Nephron progenitor cell (in vitro differentiated cells): ENCODE measurements at regions not wholly inside any gene's neighbourhood (a gene's known extent, or its start where the extent isn't known, plus 50 kb on each side); places are given as distances from the start of the nearest gene placed in this dataset.
A peak's percentile ranks its signal among the peaks of the same experiment; 100 is the strongest.

Experiments used
- DNase-seq: peaks from one replicate; pipeline ENCODE4 v3.0.0; 2021
- H3K27ac Mint-ChIP-seq: 2 replicates; pipeline ENCODE4 v1.8.0; 2021; ENCODE audit warnings: mild to moderate bottlenecking, moderate library complexity, mixed read lengths
- H3K27me3 Mint-ChIP-seq: 2 replicates; pipeline ENCODE4 v1.8.0; 2021; ENCODE audit warnings: mild to moderate bottlenecking, low read depth, mixed read lengths; ENCODE audit not compliant: poor library complexity
- H3K36me3 Mint-ChIP-seq: 2 replicates; pipeline ENCODE4 v1.8.0; 2021; ENCODE audit warnings: low read depth, mixed read lengths
- H3K4me1 Mint-ChIP-seq: 2 replicates; pipeline ENCODE4 v1.8.0; 2021; ENCODE audit warnings: mixed read lengths
- H3K4me3 Mint-ChIP-seq: 2 replicates; pipeline ENCODE4 v1.8.0; 2021; ENCODE audit warnings: mild to moderate bottlenecking, moderate library complexity, mixed read lengths
- H3K9me3 Mint-ChIP-seq: 2 replicates; pipeline ENCODE4 v1.8.0; 2021; ENCODE audit warnings: mild to moderate bottlenecking, moderate library complexity, mixed read lengths
- CTCF ChIP-seq: fragments of 200-600 bp; sonication (generic); IDR thresholded peaks from 2 replicates; pipeline ENCODE4 v1.5.0; 2021; ENCODE audit warnings: antibody characterized with exemption

GRCh38 chr2:223692191-223692947 lies 90.2 kb upstream of the SCG2 start:
- H3K4me1 Mint-ChIP-seq: peaks cover 15% of the 10 kb centered on the region
- no peak overlapping the region for H3K4me3 Mint-ChIP-seq
- no peaks in the 10 kb centered on the region for H3K9me3 Mint-ChIP-seq
- peak; percentile 20 for DNase-seq
- no peak overlapping the region for H3K27ac Mint-ChIP-seq
- no peaks in the 10 kb centered on the region for H3K36me3 Mint-ChIP-seq
- no peaks in the 10 kb centered on the region for H3K27me3 Mint-ChIP-seq
- TF ChIP-seq CTCF: peak; percentile 34

- H3K27ac Mint-ChIP-seq: no peak overlapping the region
- H3K27me3 Mint-ChIP-seq: no peaks in the 10 kb centered on the region
- no peaks in the 10 kb centered on the region for H3K36me3 Mint-ChIP-seq
- H3K9me3 Mint-ChIP-seq: no peaks in the 10 kb centered on the region
- no peak for TF ChIP-seq CTCF
- no peak overlapping the region for H3K4me3 Mint-ChIP-seq
- DNase-seq: peak; percentile 31
- H3K4me1 Mint-ChIP-seq: peaks cover 15% of the 10 kb centered on the region
Observed at GRCh38 chr2:223688094-223688835, 86.1 kb upstream of the SCG2 start.

GRCh38 chr2:223681125-223681524 lies 79.0 kb upstream of the SCG2 start:
- no peaks in the 10 kb centered on the region for H3K4me1 Mint-ChIP-seq
- no peak overlapping the region for H3K4me3 Mint-ChIP-seq
- no peaks in the 10 kb centered on the region for H3K27me3 Mint-ChIP-seq
- no peak for DNase-seq
- H3K9me3 Mint-ChIP-seq: no peaks in the 10 kb centered on the region
- H3K36me3 Mint-ChIP-seq: no peaks in the 10 kb centered on the region
- no peak overlapping the region for H3K27ac Mint-ChIP-seq
- no peak for TF ChIP-seq CTCF

- Mint-ChIP-seq H3K27me3 (no peaks in the 10 kb centered on the region), H3K36me3 (no peaks in the 10 kb centered on the region), H3K27ac (peak overlapping the region; percentile 20), H3K4me3 (no peak overlapping the region), H3K9me3 (no peaks in the 10 kb centered on the region), H3K4me1 (no peaks in the 10 kb centered on the region)
- TF ChIP-seq CTCF: peak; percentile 40
- no peak for DNase-seq
Observed at GRCh38 chr2:223674998-223675609, 72.9 kb upstream of the SCG2 start.

GRCh38 chr2:223669453-223670225 lies 67.5 kb upstream of the SCG2 start:
- no peak for DNase-seq
- H3K4me3 Mint-ChIP-seq: no peak overlapping the region
- no peaks in the 10 kb centered on the region for H3K27me3 Mint-ChIP-seq
- no peak overlapping the region for H3K27ac Mint-ChIP-seq
- no peaks in the 10 kb centered on the region for H3K9me3 Mint-ChIP-seq
- no peaks in the 10 kb centered on the region for H3K4me1 Mint-ChIP-seq
- TF ChIP-seq CTCF: no peak
- no peaks in the 10 kb centered on the region for H3K36me3 Mint-ChIP-seq
